ENCODE measurements at regions not wholly inside any gene's neighbourhood (a gene's known extent, or its start where the extent isn't known, plus 50 kb on each side); places are given as distances from the start of the nearest gene placed in this dataset.

DNA sequence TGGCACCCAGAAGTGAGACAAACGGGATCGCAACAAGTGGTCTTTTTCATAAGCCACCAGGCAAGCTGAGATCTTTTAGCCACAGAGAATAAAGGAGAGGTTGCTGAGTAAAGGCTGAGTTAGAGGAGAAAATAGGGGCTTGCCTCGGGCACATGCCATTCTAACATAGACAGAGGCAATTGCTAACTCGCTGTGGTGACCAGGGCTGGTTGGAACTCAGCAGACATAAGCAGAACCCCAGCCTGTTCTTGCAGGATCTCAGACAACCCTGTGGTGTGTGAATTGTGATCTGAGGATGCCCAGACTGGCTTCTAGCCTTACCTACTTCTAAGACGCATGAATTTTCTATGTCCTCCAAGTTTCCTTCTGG, 300.2 kb downstream of the CDCA7 start:
- TF ChIP-seq CTCF (IDR thresholded peaks at IDR 0.05; ENCODE audit: control insufficient read depth, extremely low read depth, insufficient read depth) = no peak
- no peak overlapping the region for H3K4me3 ChIP-seq (ENCODE audit: low read depth, low read length)
- DNase-seq (ENCODE audit: low read depth) = no peak

- H3K4me3 ChIP-seq (ENCODE audit: low read depth, low read length) = no peak overlapping the region
- TF ChIP-seq CTCF (IDR thresholded peaks at IDR 0.05; ENCODE audit: control insufficient read depth, extremely low read depth, insufficient read depth) = no peak
- no peak for DNase-seq (ENCODE audit: low read depth)
These were observed 301.4 kb downstream of the CDCA7 start for GRCh38 chr2:173656086-173656485.

- TF ChIP-seq CTCF (IDR thresholded peaks at IDR 0.05; ENCODE audit: control insufficient read depth, extremely low read depth, insufficient read depth) = no peak
- H3K4me3 ChIP-seq (ENCODE audit: low read depth, low read length) = no peak overlapping the region
- DNase-seq (ENCODE audit: low read depth) = no peak
These were observed 303.5 kb downstream of the CDCA7 start for GRCh38 chr2:173657996-173658717.

- TF ChIP-seq CTCF (IDR thresholded peaks at IDR 0.05; ENCODE audit: control insufficient read depth, extremely low read depth, insufficient read depth) = no peak
- H3K4me3 ChIP-seq (ENCODE audit: low read depth, low read length) = no peak overlapping the region
- no peak for DNase-seq (ENCODE audit: low read depth)
These were observed 304.3 kb downstream of the CDCA7 start for GRCh38 chr2:173658946-173659371.

GRCh38 chr2:173659509-173659908, 304.8 kb downstream of the CDCA7 start:
- H3K4me3 ChIP-seq (ENCODE audit: low read depth, low read length) = no peak overlapping the region
- TF ChIP-seq CTCF (IDR thresholded peaks at IDR 0.05; ENCODE audit: control insufficient read depth, extremely low read depth, insufficient read depth) = no peak
- no peak for DNase-seq (ENCODE audit: low read depth)

GRCh38 chr2:173661586-173661985, 303.6 kb downstream of the SP3 start:
- H3K4me3 ChIP-seq (ENCODE audit: low read depth, low read length) = no peak overlapping the region
- TF ChIP-seq CTCF (IDR thresholded peaks at IDR 0.05; ENCODE audit: control insufficient read depth, extremely low read depth, insufficient read depth) = no peak
- DNase-seq (ENCODE audit: low read depth) = no peak

- TF ChIP-seq CTCF (IDR thresholded peaks at IDR 0.05; ENCODE audit: control insufficient read depth, extremely low read depth, insufficient read depth) = no peak
- DNase-seq (ENCODE audit: low read depth) = no peak
- H3K4me3 ChIP-seq (ENCODE audit: low read depth, low read length) = no peak overlapping the region
These were observed 301.8 kb downstream of the SP3 start for GRCh38 chr2:173663353-173663752.

Data from LNCaP clone FGC (cell line).